ENCODE measurements at regions not wholly inside any gene's neighbourhood (a gene's known extent, or its start where the extent isn't known, plus 50 kb on each side); places are given as distances from the start of the nearest gene placed in this dataset.

GRCh38 chr17:71699907-71700306 is 420.9 kb upstream of the SOX9 start:
- in situ Hi-C loops (cut with HindIII; ENCODE audit: low sequenced_read_pairs) = no loop called here

GRCh38 chr17:71703701-71704100 is 417.1 kb upstream of the SOX9 start:
- in situ Hi-C loops (cut with HindIII; ENCODE audit: low sequenced_read_pairs) = no loop called here

DNA sequence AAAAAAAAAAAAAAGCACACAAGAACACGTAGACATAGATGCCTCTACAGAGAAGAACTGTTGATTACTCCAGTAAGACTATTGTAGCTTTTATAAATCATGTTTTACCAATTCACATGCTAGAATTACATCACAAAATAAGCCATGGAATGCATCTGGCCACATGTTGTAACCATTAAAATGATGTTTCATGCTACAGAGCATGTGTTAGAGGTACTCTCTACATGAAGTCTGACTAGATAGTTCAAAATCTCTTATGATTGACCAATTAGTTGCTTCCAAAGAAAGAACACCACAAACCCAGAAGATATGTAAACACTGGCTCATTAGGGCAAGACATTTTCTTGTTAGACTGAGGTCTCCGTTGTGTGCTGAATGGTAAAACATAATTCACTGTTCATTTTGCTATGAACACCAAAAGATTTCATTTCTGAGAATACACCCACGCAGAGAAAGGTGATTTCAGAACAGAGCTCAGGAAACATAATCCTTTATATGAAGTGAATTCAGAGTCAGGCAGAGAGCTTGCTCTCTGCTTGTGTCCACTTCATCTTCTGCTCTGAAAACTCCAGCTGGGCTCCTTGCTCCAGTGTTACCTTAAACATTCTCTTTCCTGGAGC is 411.4 kb upstream of the SOX9 start:
- in situ Hi-C loops (cut with HindIII; ENCODE audit: low sequenced_read_pairs) = no loop called here

DNA sequence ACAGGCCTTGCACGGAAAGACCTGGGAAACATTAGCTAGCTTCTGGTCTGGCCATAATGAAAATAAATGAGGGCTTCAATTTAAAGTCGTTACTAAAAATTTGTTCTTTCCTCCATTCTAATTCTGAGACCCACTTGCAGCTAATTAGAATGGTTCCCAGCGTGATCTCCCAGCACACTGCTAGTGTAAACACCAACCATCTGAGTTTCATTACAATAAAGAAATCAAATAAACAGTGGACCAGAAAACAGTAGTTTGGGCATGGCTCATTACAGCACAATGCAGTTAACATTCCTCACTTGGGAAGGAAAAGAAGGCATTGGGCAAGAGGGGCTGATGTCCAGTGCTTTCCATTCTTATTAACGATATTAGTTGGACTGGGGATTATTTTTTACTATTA is 410.9 kb upstream of the SOX9 start:
- in situ Hi-C loops (cut with HindIII; ENCODE audit: low sequenced_read_pairs) = no loop called here

GRCh38 chr17:71710816-71711215 is 410.0 kb upstream of the SOX9 start:
- in situ Hi-C loops (cut with HindIII; ENCODE audit: low sequenced_read_pairs) = no loop called here

- in situ Hi-C loops (cut with HindIII; ENCODE audit: low sequenced_read_pairs) = no loop called here
These were observed 407.0 kb upstream of the SOX9 start for GRCh38 chr17:71713846-71714245.

DNA sequence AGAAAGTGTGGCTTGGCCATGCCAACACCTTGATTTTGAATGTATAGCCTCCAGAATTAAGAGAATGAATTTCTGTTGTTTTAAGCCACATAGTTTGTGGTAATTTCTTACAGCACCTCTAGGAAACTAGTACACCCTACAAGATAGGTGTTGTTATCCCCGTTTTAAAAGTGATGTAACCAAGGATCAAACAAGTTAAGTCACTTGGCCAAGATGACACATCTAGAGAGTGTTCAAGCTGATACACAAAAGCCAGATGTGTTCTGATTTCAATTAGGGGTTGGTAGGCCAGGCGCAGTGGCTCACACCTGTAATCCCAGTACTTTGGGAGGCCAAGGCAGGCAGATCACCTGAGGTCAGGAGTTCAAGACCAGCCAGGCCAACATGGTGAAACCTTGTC is 396.5 kb upstream of the SOX9 start:
- in situ Hi-C loops (cut with HindIII; ENCODE audit: low sequenced_read_pairs) = no loop called here

DNA sequence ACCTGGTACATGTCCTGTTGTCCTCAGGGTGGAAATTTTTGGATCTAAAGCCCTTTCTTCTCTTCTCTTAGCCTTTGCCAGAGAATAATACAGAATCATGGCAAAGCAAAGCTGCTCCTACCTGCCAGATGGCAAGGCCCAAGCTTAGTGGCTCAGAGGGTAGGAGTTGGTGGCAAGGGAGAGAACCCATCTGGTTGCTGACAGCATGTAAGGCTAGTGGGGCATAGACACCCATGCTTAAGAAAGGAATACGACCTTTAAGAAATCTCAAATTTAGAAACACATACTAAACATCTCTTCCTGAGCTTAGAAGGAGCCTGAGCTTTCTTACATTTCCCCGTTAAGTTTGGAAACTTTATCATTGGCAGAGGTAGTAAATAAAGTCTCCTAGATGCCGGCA is 395.0 kb upstream of the SOX9 start:
- in situ Hi-C loops (cut with HindIII; ENCODE audit: low sequenced_read_pairs) = no loop called here

GRCh38 chr17:71726341-71726740 is 394.5 kb upstream of the SOX9 start:
- in situ Hi-C loops (cut with HindIII; ENCODE audit: low sequenced_read_pairs) = no loop called here

GRCh38 chr17:71727292-71727691 is 393.5 kb upstream of the SOX9 start:
- in situ Hi-C loops (cut with HindIII; ENCODE audit: low sequenced_read_pairs) = no loop called here

DNA sequence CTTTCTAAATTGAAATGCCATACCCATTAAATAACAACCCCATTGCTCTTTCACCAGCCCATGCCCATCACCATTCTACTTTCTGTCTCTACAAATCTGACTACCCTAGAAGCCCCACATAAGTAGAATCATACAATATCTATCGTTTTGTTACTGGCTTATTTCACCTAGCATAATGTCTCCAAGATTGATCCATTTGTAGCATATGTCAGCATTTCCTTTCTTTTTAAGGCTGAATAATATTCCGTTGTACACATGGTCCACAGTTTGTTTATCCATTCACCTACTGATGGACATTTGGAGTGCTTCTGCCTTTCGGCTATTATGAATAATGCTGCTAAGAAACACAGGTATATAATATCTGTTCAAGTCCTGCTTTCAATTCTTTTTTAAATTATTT is 393.1 kb upstream of the SOX9 start:
- in situ Hi-C loops (cut with HindIII; ENCODE audit: low sequenced_read_pairs) = no loop called here

GRCh38 chr17:71730871-71731270 is 389.9 kb upstream of the SOX9 start:
- in situ Hi-C loops (cut with HindIII; ENCODE audit: low sequenced_read_pairs) = no loop called here

DNA sequence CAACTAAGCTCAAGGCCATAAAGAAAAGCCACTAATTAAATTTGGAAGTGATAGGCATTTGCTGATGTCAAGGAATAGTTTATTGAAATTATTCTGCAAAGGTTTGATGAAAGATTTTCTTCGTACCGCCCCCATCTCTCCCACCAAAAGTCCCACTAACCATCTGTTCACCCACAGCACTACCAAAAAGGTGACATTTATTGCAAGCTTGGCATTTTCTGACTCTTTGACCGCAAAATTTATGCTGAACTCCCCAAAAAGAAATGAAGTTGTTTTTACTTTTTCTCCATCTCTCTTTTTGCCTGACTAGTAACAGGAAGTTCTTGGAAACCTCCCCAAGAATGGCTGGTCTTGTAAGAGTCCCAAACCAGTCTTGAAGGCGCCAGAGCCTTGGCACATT is 384.9 kb upstream of the SOX9 start:
- in situ Hi-C loops (cut with HindIII; ENCODE audit: low sequenced_read_pairs) = no loop called here

DNA sequence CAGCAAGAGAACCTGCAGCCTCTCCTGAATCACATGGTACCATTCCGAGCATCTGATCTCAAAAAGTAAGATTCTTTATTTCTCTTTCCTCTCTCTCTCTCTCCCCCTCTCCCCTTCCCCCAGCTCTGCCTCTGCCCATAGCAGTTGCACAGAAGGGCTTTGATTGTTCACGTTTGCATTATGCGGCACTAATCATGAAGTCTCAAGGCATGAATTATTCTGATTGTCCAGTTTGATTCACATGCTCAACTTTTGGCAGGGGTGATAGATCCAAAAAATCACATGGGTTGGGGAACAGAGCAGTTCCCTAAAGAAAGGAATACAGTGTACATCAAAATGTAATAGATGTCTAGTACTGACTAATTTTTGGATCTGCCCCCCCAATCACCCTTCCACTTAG is 380.0 kb upstream of the SOX9 start:
- in situ Hi-C loops (cut with HindIII; ENCODE audit: low sequenced_read_pairs) = no loop called here

GRCh38 chr17:71741836-71742235 is 379.0 kb upstream of the SOX9 start:
- in situ Hi-C loops (cut with HindIII; ENCODE audit: low sequenced_read_pairs) = no loop called here

DNA sequence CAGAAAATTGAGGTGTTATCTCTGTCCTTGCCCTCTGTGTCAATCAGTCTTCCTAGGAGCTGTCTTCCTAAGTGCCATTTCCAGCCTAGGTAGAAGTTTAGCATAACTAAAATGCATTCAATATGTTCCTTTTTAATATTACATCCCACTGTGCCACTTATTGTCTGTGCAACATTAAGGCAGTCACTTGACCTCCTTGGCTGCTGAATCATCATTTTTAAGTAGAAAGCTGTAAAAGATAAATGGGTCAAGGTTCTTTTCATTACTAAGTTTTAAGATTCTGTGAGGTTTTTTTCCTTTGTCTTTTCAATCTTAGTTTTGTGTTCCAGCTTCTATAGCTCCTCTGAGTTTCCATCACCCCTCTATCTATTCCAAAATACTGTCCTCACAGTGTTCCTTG is 371.9 kb upstream of the SOX9 start:
- in situ Hi-C loops (cut with HindIII; ENCODE audit: low sequenced_read_pairs) = no loop called here

- in situ Hi-C loops (cut with HindIII; ENCODE audit: low sequenced_read_pairs) = no loop called here
These were observed 367.8 kb upstream of the SOX9 start for GRCh38 chr17:71753070-71753469.

- in situ Hi-C loops (cut with HindIII; ENCODE audit: low sequenced_read_pairs) = no loop called here
These were observed 363.7 kb upstream of the SOX9 start for GRCh38 chr17:71757156-71757555.

GRCh38 chr17:71757956-71758355 is 362.9 kb upstream of the SOX9 start:
- in situ Hi-C loops (cut with HindIII; ENCODE audit: low sequenced_read_pairs) = no loop called here

- in situ Hi-C loops (cut with HindIII; ENCODE audit: low sequenced_read_pairs) = no loop called here
These were observed 361.3 kb upstream of the SOX9 start for GRCh38 chr17:71759422-71760060.

- in situ Hi-C loops (cut with HindIII; ENCODE audit: low sequenced_read_pairs) = no loop called here
These were observed 360.6 kb upstream of the SOX9 start for GRCh38 chr17:71760062-71760720.

DNA sequence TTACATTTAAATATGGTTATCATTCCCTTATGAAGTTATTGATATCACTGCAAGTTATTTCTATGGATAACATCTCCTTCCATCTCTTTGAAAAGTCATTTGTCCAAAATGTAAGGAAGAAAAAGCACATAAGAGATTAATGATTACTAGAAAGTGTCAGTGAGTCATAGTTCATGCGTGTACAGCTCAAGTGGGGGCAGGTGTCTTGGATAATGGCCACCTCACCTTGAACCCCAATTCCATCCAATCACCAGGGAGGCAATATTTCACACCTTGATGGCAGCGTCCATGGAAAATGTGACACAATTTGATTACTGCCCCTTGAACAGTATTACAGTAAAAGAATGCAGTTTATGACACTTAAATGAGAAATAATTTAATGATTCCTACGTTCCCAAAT is 358.3 kb upstream of the SOX9 start:
- in situ Hi-C loops (cut with HindIII; ENCODE audit: low sequenced_read_pairs) = no loop called here

DNA sequence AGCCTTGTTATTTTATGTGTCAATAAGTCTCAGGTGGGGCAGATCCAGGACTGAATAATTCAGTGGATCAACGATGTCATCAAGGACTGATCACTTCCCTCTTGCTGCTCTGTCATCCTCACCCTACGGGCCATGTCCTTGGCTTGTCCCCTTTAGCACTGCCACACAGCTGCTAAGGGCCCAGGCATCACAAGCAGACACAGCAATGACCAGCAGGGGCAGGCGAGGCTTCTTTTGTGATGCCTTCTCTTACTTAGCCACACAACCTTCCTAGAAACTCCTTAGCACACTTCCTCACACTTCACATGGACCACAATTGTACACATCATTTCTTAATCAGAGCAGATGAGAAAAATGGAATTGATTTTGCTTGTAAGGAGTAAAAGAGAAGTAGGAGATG is 356.3 kb upstream of the SOX9 start:
- in situ Hi-C loops (cut with HindIII; ENCODE audit: low sequenced_read_pairs) = no loop called here

All from DLD1 (cell line).